CD14-positive monocyte (primary cell): ENCODE measurements at regions not wholly inside any gene's neighbourhood (a gene's known extent, or its start where the extent isn't known, plus 50 kb on each side); places are given as distances from the start of the nearest gene placed in this dataset.
A peak's percentile ranks its signal among the peaks of the same experiment; 100 is the strongest.

ENCODE experiments used
- DNase-seq, 3 donors: peaks; one replicate each; pipeline ENCODE4 v3.0.0-alpha.2; 2011 to 2022
- H2AFZ ChIP-seq: 2 replicates; pipeline ENCODE4 v1.6.0; 2012; ENCODE audit warnings: mild to moderate bottlenecking, low read depth, low read length, inconsistent platforms; ENCODE audit not compliant: insufficient read depth, poor library complexity, severe bottlenecking
- H3K27ac ChIP-seq, 2 donors: 1 replicate in 1 of 2; 2 replicates in 1 of 2; pipeline ENCODE4 v1.5.1; 2012 to 2013; ENCODE audit warnings: low read length in 2 of 2, control low read depth in 1 of 2, inconsistent platforms in 1 of 2, low read depth in 1 of 2, mild to moderate bottlenecking in 1 of 2
- H3K27me3 ChIP-seq, 2 donors: one replicate each; pipeline versions ENCODE4 v1.6.0 to v1.6.1; 2011 to 2013; ENCODE audit warnings: low read length in 2 of 2; ENCODE audit not compliant: control insufficient read depth in 2 of 2, insufficient read depth in 2 of 2
- H3K36me3 ChIP-seq, 2 donors: replicated peaks in 1 of 2; 1 replicate in 1 of 2; 2 replicates in 1 of 2; pipeline versions ENCODE4 v1.5.1 to v1.6.1; 2012 to 2013; ENCODE audit warnings: low read length in 2 of 2, control low read depth in 1 of 2, inconsistent platforms in 1 of 2, mild to moderate bottlenecking in 1 of 2; ENCODE audit not compliant: insufficient read depth in 2 of 2, control insufficient read depth in 1 of 2
- H3K4me1 ChIP-seq, 2 donors: 1 replicate in 1 of 2; 2 replicates in 1 of 2; pipeline versions ENCODE4 v1.5.1 to v1.6.1; 2012 to 2013; ENCODE audit warnings: low read length in 2 of 2, control low read depth in 1 of 2, inconsistent platforms in 1 of 2, mild to moderate bottlenecking in 1 of 2, moderate library complexity in 1 of 2; ENCODE audit not compliant: insufficient read depth in 2 of 2, control insufficient read depth in 1 of 2
- H3K4me2 ChIP-seq: replicated peaks from 2 replicates; pipeline ENCODE3; 2012; ENCODE audit warnings: low read length, moderate library complexity, mild to moderate bottlenecking; ENCODE audit not compliant: poor library complexity, severe bottlenecking; ENCODE audit errors: extremely low read depth
- H3K4me3 ChIP-seq, 3 experiments: fragments of 200-600 bp in 1 of 3; sonication (generic) in 1 of 3; replicated peaks in 1 of 3; 1 replicate in 2 of 3; 2 replicates in 1 of 3; pipeline ENCODE4 v1.5.1; 2011 to 2013; ENCODE audit warnings: low read length in 3 of 3, mild to moderate bottlenecking in 3 of 3, control low read depth in 2 of 3, low read depth in 2 of 3, inconsistent platforms in 1 of 3, moderate library complexity in 1 of 3
- H3K79me2 ChIP-seq: 2 replicates; pipeline ENCODE4 v1.6.0; 2012; ENCODE audit warnings: mild to moderate bottlenecking, control low read depth, inconsistent platforms, low read length, moderate library complexity; ENCODE audit not compliant: insufficient read depth
- H3K9ac ChIP-seq: 2 replicates; pipeline ENCODE4 v1.6.0; 2017; ENCODE audit warnings: low read length, mild to moderate bottlenecking; ENCODE audit not compliant: insufficient read depth, poor library complexity, severe bottlenecking
- H3K9me3 ChIP-seq, 2 donors: replicated peaks in 1 of 2; 1 replicate in 1 of 2; 2 replicates in 1 of 2; pipeline versions ENCODE4 v1.5.1 to v1.6.1; 2012 to 2013; ENCODE audit warnings: low read length in 2 of 2, control low read depth in 1 of 2; ENCODE audit not compliant: control insufficient read depth in 1 of 2, insufficient read depth in 1 of 2
- H4K20me1 ChIP-seq: 2 replicates; pipeline ENCODE4 v1.6.0; 2012; ENCODE audit warnings: mild to moderate bottlenecking, low read length, control low read depth, moderate library complexity; ENCODE audit not compliant: insufficient read depth
- H3K27ac Mint-ChIP-seq, 7 donors: one replicate each; pipeline ENCODE4 v1.8.0; 2020; ENCODE audit warnings: mild to moderate bottlenecking in 7 of 7, mixed read lengths in 7 of 7, moderate library complexity in 6 of 7, inconsistent platforms in 2 of 7
- H3K27me3 Mint-ChIP-seq, 3 donors: one replicate each; pipeline ENCODE4 v1.8.0; 2021 to 2022; ENCODE audit warnings: low read depth in 3 of 3, mild to moderate bottlenecking in 3 of 3, mixed read lengths in 3 of 3, moderate library complexity in 3 of 3, inconsistent platforms in 1 of 3
- H3K36me3 Mint-ChIP-seq, 2 donors: one replicate each; pipeline ENCODE4 v1.8.0; 2020; ENCODE audit warnings: mixed read lengths in 2 of 2, inconsistent platforms in 1 of 2, mild to moderate bottlenecking in 1 of 2
- H3K4me1 Mint-ChIP-seq: one replicate; pipeline ENCODE4 v1.8.0; 2020; ENCODE audit warnings: mild to moderate bottlenecking, mixed read lengths
- H3K4me3 Mint-ChIP-seq, 2 donors: one replicate each; pipeline ENCODE4 v1.8.0; 2020; ENCODE audit warnings: mild to moderate bottlenecking in 2 of 2, mixed read lengths in 2 of 2, moderate library complexity in 1 of 2
- H3K9me3 Mint-ChIP-seq, 7 donors: one replicate each; pipeline ENCODE4 v1.8.0; 2020 to 2022; ENCODE audit warnings: mixed read lengths in 7 of 7, mild to moderate bottlenecking in 6 of 7, moderate library complexity in 6 of 7, inconsistent platforms in 2 of 7
- CTCF ChIP-seq: fragments of 200-600 bp; IDR thresholded peaks from one replicate; pipeline ENCODE4 v1.8.0; 2022; ENCODE audit warnings: antibody characterized with exemption, mild to moderate bottlenecking
- WGBS: methylation state at CpG from one replicate; pipeline ENCODE4 v1.1.5; 2013; ENCODE audit warnings: missing lambda C conversion rate; ENCODE audit not compliant: insufficient coverage; 5-methylcytosine and 5-hydroxymethylcytosine counted together
- intact Hi-C, 2 donors: fragments of 100-400 bp; cut with micrococcal nuclease; formaldehyde crosslinking; loops; one replicate each; pipeline versions ENCODE4 v1.15.0 to v1.15.1; 2023

- Histone ChIP-seq H3K79me2 (no peaks in the 10 kb centered on the region), H3K27ac (no peak overlapping the region), H2AFZ (no peak overlapping the region), H3K9ac (no peak overlapping the region), H3K4me1 (no peaks in the 10 kb centered on the region), H3K27me3 (peaks cover 3% of the 10 kb centered on the region in 2 donors), H3K4me3 (no peak overlapping the region), H3K4me2 (no peak overlapping the region), H3K9me3 (no peaks in the 10 kb centered on the region), H3K36me3 (no peaks in the 10 kb centered on the region), H4K20me1 (no peaks in the 10 kb centered on the region)
- peaks cover 0 to 2% (median 0%) of the 10 kb centered on the region in 7 donors for H3K9me3 Mint-ChIP-seq
- H3K27me3 Mint-ChIP-seq = peaks cover 4 to 28% (median 18%) of the 10 kb centered on the region in 3 donors
- intact Hi-C loops = no loop called here
- no peak for DNase-seq
- peaks cover 8% of the 10 kb centered on the region for H3K4me1 Mint-ChIP-seq
- TF ChIP-seq CTCF = no peak
- no peaks in the 10 kb centered on the region for H3K36me3 Mint-ChIP-seq
- no peak overlapping the region for H3K27ac Mint-ChIP-seq
- H3K4me3 Mint-ChIP-seq = peak overlapping the region in 1 of 2 donors; percentile 28
- WGBS = no CpG with 5 or more reads among the region's 1 CpG
Measured at GRCh38 chr5:74337984-74338310, 302.6 kb downstream of the ENC1 start.

- peak overlapping the region in 1 of 2 donors; percentile 28 for H3K4me3 Mint-ChIP-seq
- H3K9me3 ChIP-seq = no peaks in the 10 kb centered on the region
- H3K27me3 Mint-ChIP-seq = peaks cover 4 to 23% (median 16%) of the 10 kb centered on the region in 3 donors
- peaks cover 8% of the 10 kb centered on the region for H3K4me1 Mint-ChIP-seq
- H3K4me3 ChIP-seq = no peak overlapping the region
- no peaks in the 10 kb centered on the region for H4K20me1 ChIP-seq
- DNase-seq = no peak
- H3K27ac ChIP-seq = no peak overlapping the region
- H3K27ac Mint-ChIP-seq = no peak overlapping the region
- H3K79me2 ChIP-seq = no peaks in the 10 kb centered on the region
- intact Hi-C loops = no loop called here
- H3K4me1 ChIP-seq = no peaks in the 10 kb centered on the region
- no peaks in the 10 kb centered on the region for H3K36me3 ChIP-seq
- no peak for TF ChIP-seq CTCF
- 59% methylated on average over 3 of the region's 9 CpGs for WGBS
- no peak overlapping the region for H3K4me2 ChIP-seq
- H3K27me3 ChIP-seq = peaks cover 3 to 7% of the 10 kb centered on the region in 2 donors
- no peak overlapping the region for H3K9ac ChIP-seq
- H3K9me3 Mint-ChIP-seq = peaks cover 0 to 2% (median 0%) of the 10 kb centered on the region in 7 donors
- H2AFZ ChIP-seq = no peak overlapping the region
- H3K36me3 Mint-ChIP-seq = no peaks in the 10 kb centered on the region
Measured at GRCh38 chr5:74337254-74337983, 303.1 kb downstream of the ENC1 start.
